ENCODE measurements at regions not wholly inside any gene's neighbourhood (a gene's known extent, or its start where the extent isn't known, plus 50 kb on each side); places are given as distances from the start of the nearest gene placed in this dataset.

DNA sequence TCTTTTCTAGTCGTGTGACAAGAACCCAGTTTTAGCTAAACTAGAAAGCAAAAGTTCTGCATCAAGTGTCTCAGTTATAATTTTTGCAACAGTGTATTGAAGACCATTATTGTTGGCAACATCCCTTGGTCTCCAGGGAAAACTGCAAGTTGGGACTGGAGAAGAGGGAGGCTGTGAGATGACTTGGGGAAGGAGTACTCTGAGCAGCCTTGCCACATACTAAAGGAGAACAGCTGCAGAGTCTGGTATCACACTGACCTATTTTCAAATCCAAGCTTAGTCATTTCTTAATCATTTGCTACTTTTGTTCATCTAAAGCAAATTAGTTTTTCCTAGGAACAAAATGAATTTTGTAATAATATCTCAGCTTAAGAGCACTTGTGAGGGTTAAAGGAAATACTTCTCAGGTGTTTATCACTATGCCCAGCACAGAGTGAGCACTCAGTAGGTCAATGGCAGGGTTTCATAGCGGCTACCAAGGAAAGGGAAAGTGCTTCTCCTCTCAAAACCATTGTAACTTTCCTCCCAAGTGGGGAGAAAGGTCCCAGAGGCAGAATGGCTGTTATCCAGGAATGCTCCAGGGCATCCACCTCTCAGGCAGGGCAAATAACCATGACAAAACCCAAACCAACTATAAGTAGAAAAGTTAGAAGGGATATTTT is 247.1 kb downstream of the C11orf87 start:
- TF ChIP-seq ZNF384 (IDR thresholded peaks at IDR 0.05), result no peak
- no peak for TF ChIP-seq SUZ12 (IDR thresholded peaks at IDR 0.05)
